ENCODE measurements at regions not wholly inside any gene's neighbourhood (a gene's known extent, or its start where the extent isn't known, plus 50 kb on each side); places are given as distances from the start of the nearest gene placed in this dataset.

DNA sequence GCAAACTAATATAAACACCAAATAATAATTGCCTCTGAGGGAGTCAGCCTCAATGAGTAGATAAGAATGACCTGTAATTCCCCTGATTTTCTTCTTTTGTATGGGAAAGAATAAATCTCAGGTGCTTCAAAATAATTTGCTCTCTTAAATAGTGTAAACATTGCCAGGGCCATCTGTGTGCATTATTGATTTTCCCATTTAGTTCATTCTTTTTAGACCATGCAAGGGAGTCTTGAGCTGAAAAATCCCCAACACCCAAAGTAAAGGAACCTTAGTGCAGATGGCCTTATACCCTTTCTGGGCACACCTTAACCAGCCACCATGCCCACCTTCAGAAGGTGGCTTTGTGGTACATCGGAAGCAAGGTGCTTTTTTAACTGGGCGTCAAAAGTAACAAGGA, 267.2 kb downstream of the TMEM114 start:
- H3K27me3 ChIP-seq = no peaks in the 10 kb centered on the region
- H3K36me3 ChIP-seq = no peaks in the 10 kb centered on the region
- no peak overlapping the region for H3K4me3 ChIP-seq
- DNase-seq = no peak
- intact Hi-C loops (cut with DNase I; ENCODE audit: low total_unique reads) = no loop called here
- no peaks in the 10 kb centered on the region for H3K9me3 ChIP-seq
- no peaks in the 10 kb centered on the region for H3K4me1 ChIP-seq
- no peak overlapping the region for H3K27ac ChIP-seq
- TF ChIP-seq POLR2A (IDR thresholded peaks at IDR 0.05) (no peak), CTCF (IDR thresholded peaks at IDR 0.05) (no peak)

DNA sequence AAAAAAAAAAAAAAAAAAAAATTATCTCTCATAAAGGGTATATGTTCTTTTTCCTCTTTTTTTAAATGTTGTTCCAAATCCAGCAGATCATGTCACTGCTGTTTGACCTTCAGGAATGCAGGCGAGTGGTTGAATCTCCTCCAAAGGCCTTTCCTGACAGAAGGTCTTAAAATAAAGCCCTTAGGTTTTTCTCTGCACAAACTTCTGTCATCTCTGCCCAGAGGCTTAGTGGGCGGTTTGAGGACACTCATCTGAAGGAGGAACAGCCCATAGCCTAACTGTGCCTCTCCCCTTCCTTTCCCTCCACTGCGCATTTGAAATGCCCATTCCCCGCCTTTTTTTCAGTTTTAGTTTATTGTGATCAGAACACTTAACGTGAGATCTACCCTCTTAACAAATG, 270.2 kb downstream of the TMEM114 start:
- Histone ChIP-seq H3K9me3 (no peaks in the 10 kb centered on the region), H3K4me1 (no peaks in the 10 kb centered on the region), H3K27ac (no peak overlapping the region), H3K36me3 (no peaks in the 10 kb centered on the region), H3K4me3 (no peak overlapping the region), H3K27me3 (no peaks in the 10 kb centered on the region)
- no peak for DNase-seq
- TF ChIP-seq CTCF (IDR thresholded peaks at IDR 0.05) (no peak), POLR2A (IDR thresholded peaks at IDR 0.05) (no peak)
- intact Hi-C loops (cut with DNase I; ENCODE audit: low total_unique reads) = no loop called here

- Histone ChIP-seq H3K27me3 (no peaks in the 10 kb centered on the region), H3K9me3 (no peaks in the 10 kb centered on the region), H3K4me1 (no peaks in the 10 kb centered on the region), H3K36me3 (no peaks in the 10 kb centered on the region), H3K27ac (no peak overlapping the region), H3K4me3 (no peak overlapping the region)
- TF ChIP-seq CTCF (IDR thresholded peaks at IDR 0.05) (no peak), POLR2A (IDR thresholded peaks at IDR 0.05) (no peak)
- intact Hi-C loops (cut with DNase I; ENCODE audit: low total_unique reads) = no loop called here
- no peak for DNase-seq
Measured at GRCh38 chr16:8310816-8311215, 279.5 kb downstream of the TMEM114 start.

DNA sequence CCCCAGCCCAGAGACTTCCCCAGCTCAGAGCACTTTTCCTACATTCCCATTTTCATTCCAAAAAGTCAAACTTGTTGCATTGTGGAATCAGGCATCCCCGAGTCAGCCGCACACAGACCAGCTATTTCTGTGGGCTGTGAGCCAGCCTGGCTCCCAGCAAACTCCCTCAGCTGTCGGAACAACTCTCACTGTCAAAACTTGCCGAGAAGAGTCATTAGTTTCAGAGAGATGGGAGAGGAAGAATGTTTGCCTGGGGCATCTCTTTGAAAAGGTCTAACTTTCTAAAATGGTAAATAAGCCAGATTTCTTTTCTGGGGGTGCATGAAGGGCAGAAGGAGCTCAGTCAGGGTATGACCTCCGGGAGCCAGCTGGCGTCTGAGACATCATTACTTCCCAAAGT, 280.0 kb downstream of the TMEM114 start:
- TF ChIP-seq POLR2A (IDR thresholded peaks at IDR 0.05) (no peak), CTCF (IDR thresholded peaks at IDR 0.05) (no peak)
- intact Hi-C loops (cut with DNase I; ENCODE audit: low total_unique reads) = no loop called here

DNA sequence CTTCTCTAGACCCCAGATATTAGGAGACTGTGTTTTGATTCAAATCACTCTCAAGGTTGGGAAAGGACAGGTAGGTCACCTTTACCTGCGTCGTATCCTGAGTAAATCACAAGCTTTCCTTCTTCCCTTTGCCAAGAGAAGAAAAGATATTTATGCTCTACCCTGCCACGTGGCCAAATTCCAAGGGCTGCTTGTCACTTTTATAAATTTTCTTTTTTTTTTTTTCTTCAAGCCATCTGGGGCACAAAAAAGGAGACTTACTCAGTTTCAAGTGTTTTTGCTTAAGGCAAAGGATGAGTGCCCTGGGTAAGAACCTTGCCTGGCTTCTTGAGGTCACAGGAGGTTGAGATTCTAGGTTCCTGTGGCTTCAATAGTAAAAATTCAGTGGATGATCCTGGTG, 285.1 kb downstream of the TMEM114 start:
- no peaks in the 10 kb centered on the region for H3K27me3 ChIP-seq
- DNase-seq = no peak
- TF ChIP-seq POLR2A (IDR thresholded peaks at IDR 0.05) = no peak
- no peak for TF ChIP-seq CTCF (IDR thresholded peaks at IDR 0.05)
- H3K27ac ChIP-seq = no peak overlapping the region
- H3K4me3 ChIP-seq = no peak overlapping the region
- intact Hi-C loops (cut with DNase I; ENCODE audit: low total_unique reads) = no loop called here
- H3K36me3 ChIP-seq = no peaks in the 10 kb centered on the region
- no peaks in the 10 kb centered on the region for H3K4me1 ChIP-seq
- H3K9me3 ChIP-seq = no peaks in the 10 kb centered on the region

More for the DNA sequence above, 280.0 kb downstream of the TMEM114 start:
- Histone ChIP-seq H3K36me3 (no peaks in the 10 kb centered on the region), H3K27me3 (no peaks in the 10 kb centered on the region), H3K9me3 (no peaks in the 10 kb centered on the region), H3K4me3 (no peak overlapping the region), H3K4me1 (no peaks in the 10 kb centered on the region), H3K27ac (no peak overlapping the region)
- no peak for DNase-seq
